NCI-H128 (cell line): ENCODE measurements at regions not wholly inside any gene's neighbourhood (a gene's known extent, or its start where the extent isn't known, plus 50 kb on each side); places are given as distances from the start of the nearest gene placed in this dataset.
A peak's percentile ranks its signal among the peaks of the same experiment; 100 is the strongest.

ENCODE experiments used
- DNase-seq: peaks from one replicate; lab custom pipeline; 2025; ENCODE audit not compliant: unreplicated experiment; lab: John Stamatoyannopoulos, UW

DNA sequence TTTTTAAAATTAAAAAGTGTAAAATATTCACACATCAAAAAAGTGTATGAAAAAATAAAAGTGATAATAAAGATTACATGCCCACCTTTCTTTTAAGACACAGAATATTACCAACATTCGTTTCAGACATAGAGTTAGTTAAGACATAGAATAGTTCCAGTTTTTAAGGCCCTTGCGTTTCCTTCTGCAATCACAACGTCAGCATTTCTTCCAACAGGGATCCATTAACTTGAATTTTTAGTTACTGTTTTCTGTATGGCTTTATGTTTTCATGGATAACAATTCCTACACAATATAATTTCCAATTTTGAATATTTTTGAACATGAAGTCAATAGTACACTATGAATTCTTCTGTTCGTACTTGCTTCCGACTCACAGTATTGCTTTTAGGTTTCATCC, 170.8 kb upstream of the C11orf87 start:
- no peak for DNase-seq

DNA sequence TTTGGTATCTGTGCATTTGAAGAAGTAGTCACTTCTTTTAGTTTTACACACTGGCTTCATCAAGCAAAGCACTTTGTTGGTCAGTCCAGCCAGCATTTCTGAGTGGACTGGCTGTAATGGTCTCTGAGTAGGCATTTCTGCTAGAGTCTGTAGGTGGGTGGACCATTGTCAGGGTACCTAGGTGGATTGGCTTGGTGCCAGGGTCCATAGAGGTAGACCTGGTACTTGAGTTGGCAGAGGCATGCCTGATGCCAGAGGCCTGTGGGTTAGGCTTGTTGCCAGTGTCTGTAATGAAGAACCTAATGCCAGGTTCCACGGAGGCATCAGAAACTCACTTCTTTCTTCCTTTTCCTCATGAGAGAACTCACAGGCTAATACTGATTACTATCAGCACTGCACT, 157.9 kb upstream of the C11orf87 start:
- peak; percentile 26 for DNase-seq

DNA sequence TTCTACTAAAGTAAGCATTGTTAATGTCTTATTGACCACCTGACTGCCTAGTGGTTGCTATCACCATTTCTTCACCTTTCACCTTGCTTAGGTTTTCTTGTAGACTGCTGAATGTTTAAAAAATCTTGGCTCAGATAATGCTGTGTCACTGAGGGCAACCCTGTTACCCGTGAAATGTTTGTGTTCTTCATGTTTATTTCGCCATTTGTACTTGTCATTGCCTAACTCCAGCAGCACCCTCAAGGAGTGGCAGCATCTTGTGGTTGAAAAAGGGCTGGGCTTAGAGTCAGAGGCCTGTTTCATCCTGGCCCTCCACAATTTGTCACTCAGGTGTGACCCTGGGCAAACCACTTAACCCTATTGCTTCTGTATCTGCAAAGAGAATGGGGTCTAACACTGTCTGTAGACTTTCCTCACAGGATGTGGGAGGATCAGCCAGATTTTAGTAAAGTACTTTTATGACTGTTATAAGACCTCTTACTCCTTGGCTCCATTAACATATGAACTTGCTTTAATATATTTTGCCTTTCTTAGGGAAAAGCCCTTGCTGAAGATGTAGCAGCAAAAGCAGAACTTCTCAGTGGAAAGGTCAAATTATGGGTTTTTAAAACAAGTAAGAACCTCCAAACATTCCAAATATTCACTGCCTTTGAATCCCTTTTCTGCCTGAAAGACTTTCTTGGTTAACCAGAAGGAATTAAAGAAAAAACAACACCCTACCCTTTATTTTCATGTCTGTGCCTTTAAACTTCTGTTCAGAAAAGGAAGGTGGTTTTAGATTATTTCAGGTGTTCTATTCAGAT, 154.5 kb upstream of the C11orf87 start:
- DNase-seq = no peak

DNA sequence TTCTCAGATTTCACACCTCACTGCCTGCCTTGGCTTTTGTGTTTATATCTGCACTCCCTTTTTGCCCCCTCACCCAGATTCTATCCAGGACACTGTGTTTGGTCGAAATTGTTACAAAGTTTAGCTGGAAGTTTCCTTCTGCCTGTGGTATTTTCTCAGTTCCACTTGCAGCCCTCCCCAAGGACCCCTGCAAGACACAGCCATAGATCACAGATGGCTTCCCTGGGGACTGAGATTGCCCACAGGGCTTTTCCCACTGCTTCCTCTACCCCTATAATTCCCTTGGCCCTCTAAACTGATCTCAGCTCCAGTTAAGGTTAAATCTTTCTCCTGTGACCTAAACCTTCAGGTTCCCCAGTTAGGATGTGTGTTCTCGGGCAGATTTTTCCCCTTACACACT, 146.1 kb upstream of the C11orf87 start:
- no peak for DNase-seq

DNA sequence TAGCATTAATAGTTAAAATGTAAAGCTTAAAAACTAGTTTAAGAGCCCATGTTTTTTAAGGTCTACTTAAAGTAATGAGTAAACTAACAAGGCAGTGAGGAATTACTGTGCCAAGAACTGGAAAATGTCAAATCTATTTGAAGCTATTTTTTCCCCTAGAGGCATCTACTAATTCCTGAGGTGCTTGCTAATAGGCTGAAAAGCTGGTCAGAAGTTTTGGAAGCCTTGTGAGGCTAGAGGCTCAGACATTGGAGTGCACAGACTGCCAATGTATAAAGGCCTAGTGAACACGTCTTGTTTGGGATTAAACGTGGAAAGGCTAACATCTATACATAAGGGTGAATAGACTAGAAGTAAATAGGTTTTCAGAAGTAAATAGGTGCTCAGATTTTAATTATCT, 136.5 kb upstream of the C11orf87 start:
- DNase-seq = no peak

DNA sequence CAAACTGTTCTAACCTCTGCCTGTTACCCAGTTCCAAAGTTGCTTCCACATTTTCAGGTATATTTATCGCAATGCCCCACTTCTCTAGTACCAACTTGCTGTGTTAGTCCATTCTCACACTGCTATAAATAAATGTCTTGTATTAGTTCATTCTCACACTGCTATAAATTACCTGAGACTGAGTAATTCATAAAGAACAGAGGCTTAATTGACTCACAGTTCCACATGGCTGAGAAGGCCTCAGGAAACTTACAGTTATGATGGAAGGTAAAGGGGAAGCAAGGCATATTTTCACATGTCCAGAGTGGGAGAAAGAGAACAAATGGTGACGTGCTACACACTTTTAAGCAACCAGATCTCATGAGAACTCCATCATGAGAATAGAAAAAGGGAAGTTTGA, 130.4 kb upstream of the C11orf87 start:
- no peak for DNase-seq

DNA sequence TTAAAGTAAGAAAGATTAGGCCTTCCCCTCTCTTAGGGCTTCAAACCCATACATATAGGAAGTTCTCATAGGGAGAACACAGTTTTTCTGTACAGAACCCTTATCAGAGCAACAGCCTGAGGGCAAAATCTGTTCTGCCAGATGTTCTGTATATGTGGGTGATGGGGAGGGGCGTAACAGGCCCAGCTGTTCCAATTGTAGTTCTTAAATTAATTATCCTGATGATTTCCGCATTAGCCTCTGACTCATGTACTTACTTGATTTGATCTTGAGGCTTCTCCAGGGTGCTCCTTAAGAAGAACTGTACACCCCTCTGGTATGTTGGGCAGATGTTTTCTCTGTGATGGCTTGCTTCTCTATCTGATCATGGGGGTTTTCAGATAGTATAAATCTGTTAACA, 123.1 kb upstream of the C11orf87 start:
- no peak for DNase-seq

DNA sequence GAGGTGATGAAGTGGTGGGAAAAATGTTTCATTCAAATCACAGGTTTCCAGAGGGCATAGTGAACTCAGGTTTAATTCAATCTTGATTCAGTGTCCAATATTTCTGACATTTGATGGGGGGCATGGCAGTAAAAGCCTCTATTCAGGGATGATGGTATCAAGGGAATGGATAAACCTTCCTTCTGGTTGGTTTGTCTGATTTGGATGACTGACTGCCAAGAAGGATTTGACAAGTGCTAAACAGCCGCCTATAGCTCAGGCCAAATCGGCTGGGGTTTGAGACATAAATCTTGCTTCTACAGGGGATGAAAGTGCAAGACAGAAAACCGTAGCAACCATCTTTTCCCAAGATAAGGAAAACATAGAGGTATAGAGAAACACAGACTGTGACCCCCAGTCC, 121.8 kb upstream of the C11orf87 start:
- no peak for DNase-seq

DNA sequence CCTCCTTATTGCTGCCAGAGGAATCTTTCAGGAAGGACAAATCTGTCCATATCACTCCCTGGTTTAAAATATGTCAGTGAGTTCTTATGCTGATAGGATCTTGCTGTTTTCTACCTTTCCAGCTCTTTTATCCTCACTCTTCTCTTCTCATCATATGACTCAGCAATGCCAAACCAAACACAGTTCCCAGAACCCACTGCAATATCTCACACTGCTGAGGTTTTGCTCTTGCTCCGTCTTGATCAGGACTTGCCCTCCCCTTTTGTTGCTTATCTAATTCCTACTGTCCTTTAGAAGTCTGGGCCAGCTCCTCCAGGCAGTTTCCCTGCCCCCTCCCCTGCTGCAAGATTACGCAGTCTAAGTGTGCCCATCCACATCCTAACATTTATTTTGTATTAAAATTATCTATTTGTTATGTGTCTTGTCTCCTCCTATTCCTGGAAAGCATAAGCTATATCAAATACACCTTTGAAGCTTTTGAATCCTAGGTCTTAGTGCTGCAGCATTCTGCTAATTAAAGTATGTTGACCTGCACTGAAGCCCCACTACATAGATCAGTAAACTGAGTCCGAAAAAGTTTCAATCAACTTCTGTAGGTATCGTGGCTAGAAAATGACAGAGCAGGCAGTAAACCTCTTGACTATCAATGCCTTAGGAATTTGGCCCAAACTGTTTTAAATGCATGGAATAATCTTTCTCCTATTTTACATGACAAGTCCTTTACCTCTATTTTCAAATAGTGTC, 119.2 kb upstream of the C11orf87 start:
- no peak for DNase-seq

DNA sequence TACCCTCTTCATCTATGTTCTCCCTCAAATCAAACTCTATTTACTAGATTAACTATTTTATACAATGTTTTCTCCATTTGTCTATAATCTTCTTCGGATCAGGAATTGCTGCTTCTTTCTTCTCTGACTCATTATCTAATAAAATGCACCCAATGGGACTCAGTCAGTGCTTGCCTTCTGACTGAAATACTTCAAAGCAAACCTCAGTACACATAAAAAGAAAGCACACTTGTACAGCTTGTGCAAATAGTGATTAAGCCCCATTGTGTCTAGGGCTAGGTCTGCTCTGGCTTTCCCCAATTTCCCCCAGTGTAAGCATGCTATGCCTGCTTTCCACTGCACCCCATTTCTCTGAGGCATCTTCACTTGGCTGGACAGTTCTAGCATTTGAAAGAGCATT, 118.6 kb upstream of the C11orf87 start:
- no peak for DNase-seq

DNA sequence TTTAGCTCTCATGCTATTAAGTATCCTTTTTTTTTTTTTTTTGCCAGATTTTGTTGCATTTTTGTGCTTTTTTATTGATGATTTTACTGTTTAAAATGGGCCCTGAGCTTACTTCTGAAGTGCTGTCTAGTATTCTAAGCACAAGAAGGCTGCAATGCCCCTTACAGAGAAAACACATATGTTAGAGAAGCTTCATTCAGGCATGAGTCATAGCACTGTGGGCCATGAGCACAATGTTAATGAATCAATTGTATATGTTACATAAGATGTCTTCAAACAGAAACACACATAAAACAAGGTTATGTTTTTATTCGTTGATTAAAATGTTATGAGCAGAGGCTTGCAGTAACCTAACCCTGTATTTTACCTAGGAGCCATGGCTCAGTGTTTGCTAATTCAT, 117.8 kb upstream of the C11orf87 start:
- no peak for DNase-seq

DNA sequence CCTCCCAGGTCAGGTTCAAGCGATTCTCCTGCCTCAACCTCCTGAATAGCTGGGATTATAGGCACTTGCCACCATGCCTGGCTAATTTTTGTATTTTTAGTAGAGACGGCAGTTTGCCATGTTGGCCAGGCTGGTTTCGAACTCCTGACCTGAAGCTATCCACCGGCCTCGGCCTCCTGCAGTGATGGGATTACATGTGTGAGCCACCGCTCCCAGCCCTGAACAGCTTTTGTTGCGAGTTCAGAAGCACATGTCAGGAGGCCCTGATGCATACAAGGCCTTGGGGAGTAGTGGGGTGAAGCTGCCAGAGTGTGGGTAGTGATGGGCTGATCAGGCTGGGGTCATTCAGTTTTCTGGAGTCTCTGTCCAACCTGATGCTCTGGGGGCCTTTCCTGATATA, 117.0 kb upstream of the C11orf87 start:
- DNase-seq = no peak

DNA sequence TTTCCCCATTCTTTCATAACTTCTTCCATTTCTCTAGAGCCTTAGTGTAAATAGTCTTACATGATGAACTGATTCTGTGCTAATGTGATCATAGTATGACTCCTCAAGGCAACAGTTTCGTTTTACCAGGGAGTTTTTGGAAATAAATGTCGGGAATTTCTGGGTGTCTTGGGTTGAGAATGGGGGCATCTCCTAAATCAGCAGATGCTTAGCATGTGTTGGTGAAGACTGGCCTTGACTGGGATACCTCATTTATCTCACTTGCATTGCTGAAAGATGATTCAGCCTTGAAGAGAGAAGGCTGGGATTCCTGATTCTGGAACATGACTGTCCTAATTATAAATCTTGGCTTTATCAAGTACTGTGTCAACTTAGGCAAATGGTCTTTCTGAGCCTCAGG, 115.7 kb upstream of the C11orf87 start:
- DNase-seq = no peak

DNA sequence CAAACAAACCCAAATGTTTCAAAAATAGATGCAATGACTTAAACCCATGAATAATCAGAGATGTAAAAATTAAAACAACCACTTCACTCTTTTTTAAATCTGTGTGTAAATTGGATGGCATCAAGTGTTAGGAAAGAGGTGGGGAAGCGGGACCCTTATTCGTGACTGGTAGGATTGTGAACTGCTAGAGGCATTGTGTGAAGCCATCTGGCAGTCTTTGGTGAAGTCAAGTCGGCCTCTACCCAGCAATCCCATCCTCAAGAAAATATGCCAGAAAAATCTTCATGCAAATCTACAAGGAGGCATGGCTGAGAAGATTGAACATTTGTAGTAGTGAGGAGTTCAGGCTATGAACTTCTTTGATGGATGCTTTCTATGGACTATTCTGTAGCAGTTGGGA, 114.6 kb upstream of the C11orf87 start:
- DNase-seq = no peak

DNA sequence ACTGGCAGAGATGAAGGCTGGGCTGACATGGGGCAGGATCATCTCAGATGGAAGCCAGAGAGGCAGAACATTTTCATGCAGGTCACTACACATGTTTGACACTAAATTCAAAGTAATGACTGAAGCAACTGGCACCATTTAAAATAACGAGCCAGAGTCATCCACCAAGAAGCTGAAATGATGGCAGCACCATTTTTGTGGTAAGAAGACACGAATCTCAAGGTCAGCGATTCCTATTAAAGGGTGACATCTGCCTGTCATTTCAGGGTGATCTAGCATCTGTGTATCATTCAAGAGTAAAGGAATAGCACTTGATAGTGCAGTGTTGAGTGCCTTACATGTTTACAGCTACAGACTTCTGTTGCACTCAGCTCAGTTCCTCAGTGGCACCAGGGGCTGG, 113.4 kb upstream of the C11orf87 start:
- no peak for DNase-seq

DNA sequence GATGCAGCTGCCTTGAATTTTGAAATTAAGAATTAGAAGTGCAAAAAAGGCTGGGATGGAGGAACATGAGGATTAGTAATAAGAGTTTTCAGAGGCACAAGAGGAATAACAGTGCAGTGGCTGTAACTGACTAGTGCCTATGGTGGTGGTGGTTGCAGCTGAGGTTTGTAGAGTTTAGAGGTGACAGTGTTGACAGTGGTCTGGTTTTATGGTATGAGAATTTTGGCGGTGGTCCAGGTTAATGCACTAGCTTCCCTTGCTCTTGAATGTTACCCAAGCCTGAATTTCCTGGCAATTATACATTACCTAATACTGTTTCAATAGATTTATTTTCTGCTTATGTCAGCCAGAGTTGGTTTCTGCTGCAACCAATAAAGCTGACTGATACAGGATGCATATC, 112.8 kb upstream of the C11orf87 start:
- DNase-seq = peak; percentile 22

DNA sequence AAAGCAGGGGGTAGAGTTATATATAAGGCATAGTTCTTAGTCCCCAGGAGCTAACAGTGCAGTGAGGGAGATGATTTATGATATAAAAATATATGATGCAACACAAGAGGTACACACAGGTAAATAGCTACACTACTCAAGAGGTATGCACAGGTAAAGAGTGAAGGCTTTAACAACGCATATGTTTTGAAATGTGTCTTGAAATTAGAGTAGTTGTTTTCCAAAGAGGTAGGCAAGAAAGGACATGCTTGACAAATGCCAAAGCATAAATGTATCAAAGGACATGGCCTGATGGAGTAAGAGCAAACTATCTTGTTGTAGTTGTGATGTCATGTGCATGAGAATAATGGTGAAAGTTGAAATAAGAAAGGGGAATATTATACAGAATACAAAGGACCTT, 104.3 kb upstream of the C11orf87 start:
- no peak for DNase-seq

DNA sequence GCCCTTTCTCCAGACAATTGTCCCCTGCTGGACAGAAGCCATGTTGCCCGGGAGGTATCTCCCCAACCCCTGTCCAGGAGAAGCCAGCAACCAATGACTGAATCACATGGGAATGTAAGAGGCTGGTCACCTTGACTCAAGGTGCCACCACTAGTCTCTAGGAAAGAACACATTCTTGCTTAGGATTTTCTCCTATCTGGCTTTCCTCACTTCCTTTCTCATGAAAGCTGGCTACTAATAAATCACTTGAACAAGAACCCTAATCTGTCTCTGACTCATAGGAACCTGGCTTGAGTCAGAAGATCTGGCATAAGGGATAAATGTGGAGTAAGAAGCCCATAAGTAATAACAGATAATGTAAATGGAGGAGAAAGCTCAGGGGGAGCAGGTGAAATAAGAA, 101.4 kb upstream of the C11orf87 start:
- no peak for DNase-seq

DNA sequence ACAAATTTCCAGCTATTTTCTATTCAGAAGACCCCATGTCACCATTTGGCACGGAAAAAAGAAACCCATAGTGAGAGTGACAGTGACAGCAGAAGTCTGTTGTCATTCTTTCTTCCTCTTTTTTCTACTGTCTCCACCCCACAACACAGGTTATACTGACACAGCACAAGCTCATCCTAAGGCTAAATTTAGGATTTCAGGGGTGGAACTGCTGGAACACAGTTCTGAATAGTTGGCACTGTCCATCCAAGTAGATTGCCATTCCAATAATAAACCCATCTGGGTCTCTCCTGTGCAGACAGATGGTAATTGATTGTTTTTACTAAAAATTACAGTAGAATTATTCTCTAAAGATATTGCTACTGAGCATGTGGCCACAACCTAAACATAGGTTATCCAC, 95.2 kb upstream of the C11orf87 start:
- DNase-seq = no peak

DNA sequence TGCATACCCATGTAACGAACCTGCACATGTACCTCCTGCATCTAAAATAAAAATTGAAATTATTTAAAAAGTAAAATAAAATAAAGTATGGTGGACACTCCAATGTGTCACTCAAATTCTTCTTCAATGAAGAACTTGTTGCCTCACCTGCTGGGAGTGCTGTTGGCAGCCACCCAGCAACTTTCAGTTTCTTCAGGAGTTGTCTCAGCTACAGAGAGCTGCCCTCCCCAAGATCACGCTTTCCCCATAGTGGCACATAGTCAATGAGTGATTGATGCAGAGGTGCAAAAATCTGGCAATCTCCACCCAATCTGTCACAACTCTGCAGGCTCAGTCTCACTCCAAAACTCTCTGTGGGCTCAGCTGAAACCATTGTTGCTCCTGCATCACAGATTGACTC, 92.3 kb upstream of the C11orf87 start:
- no peak for DNase-seq

DNA sequence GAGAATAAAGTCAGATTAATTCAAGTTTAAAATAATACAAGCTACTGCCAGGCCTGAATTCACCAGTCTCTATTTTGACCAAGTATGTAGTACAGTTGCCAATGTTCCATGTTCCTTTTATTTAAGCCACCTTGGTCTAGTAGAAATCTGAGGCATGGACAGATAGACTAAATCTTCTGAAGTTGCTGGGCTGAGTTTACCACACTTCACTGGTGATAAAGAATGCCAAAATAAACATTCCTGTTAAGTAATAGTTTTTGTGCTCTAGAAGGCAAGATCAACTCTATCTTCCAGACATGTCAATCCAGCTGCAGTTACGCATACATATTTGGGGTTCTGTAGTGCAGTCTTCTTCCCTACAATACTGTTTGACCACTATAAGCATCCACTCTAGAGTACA, 83.9 kb upstream of the C11orf87 start:
- no peak for DNase-seq

DNA sequence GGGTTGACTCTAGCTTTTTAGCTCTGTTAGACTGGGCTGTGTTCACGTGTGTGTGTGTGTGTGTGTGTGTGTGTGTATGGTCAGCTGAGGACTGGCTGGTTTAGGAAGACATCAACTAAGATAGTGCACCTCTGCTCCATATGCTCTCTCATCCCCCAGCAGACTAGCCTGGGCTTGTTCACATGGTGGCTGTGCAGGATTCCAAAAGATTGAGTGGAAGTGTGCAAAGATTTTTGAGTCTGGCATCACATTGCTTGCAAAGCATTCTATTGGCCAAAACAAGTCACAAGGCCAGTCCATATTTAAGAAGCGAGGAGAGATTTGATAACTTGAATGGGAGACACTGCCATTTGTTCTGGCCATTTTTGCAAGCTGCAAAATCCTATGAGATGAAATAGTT, 79.7 kb upstream of the C11orf87 start:
- DNase-seq = no peak

DNA sequence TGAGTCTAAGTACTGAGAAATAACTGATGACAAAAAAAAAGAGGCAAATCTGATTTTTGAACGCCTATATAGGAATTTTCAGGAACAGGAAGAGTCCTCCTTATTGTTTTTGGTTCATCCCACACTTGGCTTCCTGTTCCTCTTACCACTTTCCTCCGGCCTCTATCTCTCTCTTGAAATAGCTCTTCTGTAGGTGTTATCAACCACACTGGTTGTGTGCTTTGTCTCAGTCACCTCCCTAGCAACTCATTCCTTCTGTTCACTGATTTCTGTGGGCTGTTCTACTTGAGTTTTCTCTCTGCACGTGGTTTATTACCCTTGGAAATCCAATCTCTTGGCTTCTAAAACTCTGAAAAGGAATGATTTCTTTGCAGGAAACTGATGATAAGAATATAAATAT, 78.7 kb upstream of the C11orf87 start:
- DNase-seq = no peak
